IgD-negative memory B cell (primary cell): ENCODE measurements at regions not wholly inside any gene's neighbourhood (a gene's known extent, or its start where the extent isn't known, plus 50 kb on each side); places are given as distances from the start of the nearest gene placed in this dataset.

Source experiments
- H3K27ac Mint-ChIP-seq, 3 donors: one replicate each; pipeline ENCODE4 v1.8.0; 2020 to 2022; ENCODE audit warnings: mild to moderate bottlenecking in 3 of 3, mixed read lengths in 3 of 3, moderate library complexity in 1 of 3
- H3K27me3 Mint-ChIP-seq: one replicate; pipeline ENCODE4 v1.8.0; 2021; ENCODE audit warnings: mixed read lengths
- H3K36me3 Mint-ChIP-seq: one replicate; pipeline ENCODE4 v1.8.0; 2020; ENCODE audit warnings: mild to moderate bottlenecking, mixed read lengths
- H3K4me1 Mint-ChIP-seq, 3 donors: one replicate each; pipeline ENCODE4 v1.8.0; 2020 to 2022; ENCODE audit warnings: mixed read lengths in 3 of 3, mild to moderate bottlenecking in 1 of 3
- H3K4me3 Mint-ChIP-seq, 4 donors: one replicate each; pipeline ENCODE4 v1.8.0; 2020 to 2022; ENCODE audit warnings: mild to moderate bottlenecking in 4 of 4, mixed read lengths in 4 of 4, moderate library complexity in 3 of 4
- H3K9me3 Mint-ChIP-seq, 3 donors: one replicate each; pipeline ENCODE4 v1.8.0; 2020 to 2021; ENCODE audit warnings: mixed read lengths in 3 of 3, mild to moderate bottlenecking in 1 of 3

DNA sequence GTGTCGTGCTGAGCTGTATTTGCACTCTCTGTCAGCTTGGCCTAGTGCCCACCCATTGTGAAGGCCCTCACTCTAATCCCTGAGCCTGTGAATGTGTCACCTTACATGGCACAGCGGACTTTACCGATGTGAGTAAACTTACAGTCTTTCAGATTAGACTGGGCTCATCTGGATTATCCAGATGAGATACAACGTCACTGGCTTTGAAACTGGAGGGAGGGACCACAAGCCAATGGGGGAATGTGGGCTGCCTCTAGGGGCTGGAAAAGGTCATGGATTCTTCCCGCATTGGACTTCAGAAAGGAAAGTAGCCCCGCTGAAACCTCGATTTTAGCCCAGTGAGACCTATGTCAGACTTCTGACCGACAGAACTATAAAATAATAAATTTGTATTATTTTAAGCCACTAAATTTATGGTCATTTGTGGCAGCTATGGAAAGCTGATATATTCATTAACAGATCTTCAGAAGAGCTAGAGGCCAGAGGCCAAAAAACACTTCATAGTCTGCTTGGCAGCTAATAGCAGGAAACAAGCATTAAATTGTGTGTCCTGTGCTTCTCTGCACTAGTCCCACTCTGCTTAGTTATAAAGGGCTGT, 139.0 kb upstream of the GAS1 start:
- no peak overlapping the region for H3K27ac Mint-ChIP-seq
- H3K27me3 Mint-ChIP-seq, result no peaks in the 10 kb centered on the region
- peaks cover 0 to 5% (median 5%) of the 10 kb centered on the region in 3 donors for H3K9me3 Mint-ChIP-seq
- no peaks in the 10 kb centered on the region for H3K4me1 Mint-ChIP-seq
- peak overlapping the region in 1 of 4 donors; percentile 37 for H3K4me3 Mint-ChIP-seq
- H3K36me3 Mint-ChIP-seq, result no peaks in the 10 kb centered on the region

DNA sequence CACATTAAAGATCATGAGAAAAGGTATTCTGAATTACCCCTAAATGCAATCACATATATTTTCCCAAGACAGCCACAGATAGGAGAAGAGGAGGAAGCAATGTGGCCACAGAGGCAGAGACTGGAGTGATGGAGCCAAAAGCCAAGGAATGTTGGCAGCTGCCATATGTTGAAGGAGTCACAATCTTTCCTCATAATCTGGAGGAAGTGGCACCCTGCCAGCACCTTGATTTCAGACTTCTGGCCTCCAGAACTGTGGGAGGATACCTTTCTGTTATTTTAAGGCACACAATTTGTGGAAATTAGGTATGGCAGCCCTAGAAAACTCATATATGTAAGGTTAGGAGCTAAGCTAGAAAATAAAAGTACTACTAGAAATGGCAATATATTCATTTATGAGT, 139.9 kb upstream of the GAS1 start:
- H3K9me3 Mint-ChIP-seq, result peaks cover 0 to 5% (median 5%) of the 10 kb centered on the region in 3 donors
- no peak overlapping the region for H3K27ac Mint-ChIP-seq
- H3K4me1 Mint-ChIP-seq, result no peaks in the 10 kb centered on the region
- no peaks in the 10 kb centered on the region for H3K36me3 Mint-ChIP-seq
- H3K27me3 Mint-ChIP-seq, result no peaks in the 10 kb centered on the region
- no peak overlapping the region for H3K4me3 Mint-ChIP-seq

DNA sequence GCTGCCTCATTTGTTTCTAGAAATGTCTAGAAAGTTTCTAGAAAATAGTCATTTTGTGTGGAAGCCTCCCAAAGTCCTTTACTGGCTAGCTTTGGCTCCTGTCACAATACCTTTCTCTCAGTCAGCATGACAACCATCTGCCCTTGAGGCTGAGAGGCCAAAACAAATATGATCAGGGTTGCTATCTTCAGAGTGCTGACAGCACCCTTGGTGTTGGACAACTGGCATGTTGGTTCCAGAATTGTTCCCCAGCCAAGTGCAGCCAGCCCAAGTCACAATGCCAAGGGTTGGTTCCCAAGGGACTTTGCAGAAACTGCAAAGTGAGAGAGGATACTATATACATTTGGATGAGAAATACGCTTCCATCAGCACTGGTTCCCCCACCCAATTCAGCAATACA, 140.9 kb upstream of the GAS1 start:
- no peak overlapping the region for H3K4me3 Mint-ChIP-seq
- H3K4me1 Mint-ChIP-seq, result no peaks in the 10 kb centered on the region
- peaks cover 0 to 5% (median 5%) of the 10 kb centered on the region in 3 donors for H3K9me3 Mint-ChIP-seq
- no peaks in the 10 kb centered on the region for H3K27me3 Mint-ChIP-seq
- H3K36me3 Mint-ChIP-seq, result no peaks in the 10 kb centered on the region
- H3K27ac Mint-ChIP-seq, result no peak overlapping the region

DNA sequence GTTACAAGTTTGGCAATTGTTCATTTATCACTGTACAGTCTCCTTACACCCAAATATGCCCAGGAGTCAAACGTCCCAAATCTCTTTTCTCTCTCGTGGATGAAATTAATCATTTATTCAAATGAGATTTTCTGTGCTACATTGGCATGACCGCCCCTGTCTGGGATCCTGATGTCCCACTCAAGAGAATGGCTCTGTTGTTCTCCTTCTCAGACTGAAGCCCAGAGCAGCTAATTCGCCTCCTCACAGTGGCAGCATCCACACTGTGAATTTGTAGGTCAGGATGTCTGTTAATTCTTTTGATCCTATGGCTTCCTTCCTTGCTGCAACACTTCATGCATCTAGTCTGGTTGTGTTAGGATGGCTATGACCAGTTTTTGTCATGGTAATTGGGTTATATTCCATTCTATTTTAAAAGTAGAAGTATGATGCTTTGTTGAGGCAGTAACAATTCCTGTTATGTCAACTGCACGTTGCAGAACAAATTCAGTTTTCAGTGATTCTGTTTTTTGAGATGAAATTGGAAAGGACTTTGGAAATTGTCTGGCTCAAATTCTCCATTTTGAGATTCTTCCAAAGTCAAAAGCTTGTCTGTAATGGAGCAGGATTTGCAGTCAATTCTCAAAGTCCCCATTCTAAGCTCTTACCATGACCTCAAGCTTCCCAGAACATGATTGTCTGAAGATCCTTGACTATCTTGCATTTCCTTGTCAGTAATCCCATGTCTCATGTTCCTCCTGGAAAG, 141.5 kb upstream of the GAS1 start:
- Mint-ChIP-seq H3K9me3 (peaks cover 0 to 5% (median 3%) of the 10 kb centered on the region in 3 donors), H3K4me3 (no peak overlapping the region), H3K27me3 (no peaks in the 10 kb centered on the region), H3K36me3 (no peaks in the 10 kb centered on the region), H3K27ac (no peak overlapping the region), H3K4me1 (no peaks in the 10 kb centered on the region)

DNA sequence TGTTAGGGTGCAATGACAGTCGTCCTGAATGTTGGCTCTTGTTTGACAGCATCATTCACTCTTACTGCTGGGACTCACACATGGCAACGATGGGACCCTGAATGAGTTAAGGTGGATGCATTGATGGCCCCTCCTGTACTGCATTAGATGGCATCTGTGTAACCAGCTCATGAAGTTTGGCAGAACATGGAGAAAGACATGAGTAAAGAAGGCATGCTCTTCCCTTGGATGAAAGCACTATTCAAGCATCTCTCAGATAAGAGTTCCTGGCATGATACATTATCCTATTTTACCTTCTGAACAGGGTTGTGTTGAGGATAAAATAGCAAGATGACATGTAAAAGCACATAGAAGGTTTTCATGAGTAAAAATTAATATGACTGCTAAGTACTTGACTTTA, 142.2 kb upstream of the GAS1 start:
- no peaks in the 10 kb centered on the region for H3K27me3 Mint-ChIP-seq
- no peak overlapping the region for H3K4me3 Mint-ChIP-seq
- no peaks in the 10 kb centered on the region for H3K36me3 Mint-ChIP-seq
- H3K9me3 Mint-ChIP-seq, result peaks cover 0 to 3% (median 3%) of the 10 kb centered on the region in 3 donors
- no peaks in the 10 kb centered on the region for H3K4me1 Mint-ChIP-seq
- no peak overlapping the region for H3K27ac Mint-ChIP-seq

DNA sequence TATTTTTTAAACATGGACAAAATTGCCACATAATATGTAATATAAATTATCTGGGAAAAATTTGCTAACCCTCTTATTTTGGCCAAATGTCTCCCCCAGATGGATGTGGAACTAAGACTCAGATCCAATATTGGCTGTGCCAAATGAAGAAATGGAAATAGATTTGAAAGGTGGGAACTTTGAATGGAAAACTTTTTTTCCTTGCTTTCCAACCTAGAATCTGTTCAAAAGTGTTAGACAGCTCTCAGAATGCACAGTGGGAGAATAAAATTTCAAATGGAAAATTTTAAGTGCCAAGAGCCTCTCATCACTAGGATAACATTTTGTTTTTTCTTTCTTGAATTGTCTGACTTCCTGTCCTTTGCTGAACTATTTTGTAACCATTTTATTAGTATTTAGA, 142.6 kb upstream of the GAS1 start:
- H3K4me3 Mint-ChIP-seq, result no peak overlapping the region
- H3K4me1 Mint-ChIP-seq, result no peaks in the 10 kb centered on the region
- H3K27ac Mint-ChIP-seq, result no peak overlapping the region
- peaks cover 0 to 3% (median 3%) of the 10 kb centered on the region in 3 donors for H3K9me3 Mint-ChIP-seq
- no peaks in the 10 kb centered on the region for H3K27me3 Mint-ChIP-seq
- H3K36me3 Mint-ChIP-seq, result no peaks in the 10 kb centered on the region

DNA sequence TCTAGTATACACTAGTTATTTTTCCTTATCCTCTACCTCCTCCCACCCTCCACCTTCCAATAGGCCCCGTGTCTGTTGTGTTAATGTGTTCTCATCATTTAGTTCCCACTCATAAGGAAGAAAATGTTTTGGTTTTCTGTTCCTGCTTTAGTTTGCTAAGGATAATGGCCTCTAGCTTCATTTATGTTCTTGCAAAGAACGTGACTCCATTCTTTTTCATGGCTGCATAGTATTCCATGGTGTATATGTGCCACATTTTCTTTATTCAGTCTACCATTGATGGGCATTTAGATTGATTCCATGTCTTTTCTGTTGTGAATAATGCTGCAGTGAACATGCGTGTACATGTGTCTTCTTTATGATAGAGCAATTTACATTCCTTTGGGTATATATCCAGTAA, 146.5 kb upstream of the GAS1 start:
- H3K36me3 Mint-ChIP-seq, result no peaks in the 10 kb centered on the region
- H3K27me3 Mint-ChIP-seq, result no peaks in the 10 kb centered on the region
- peaks cover 0 to 1% (median 0%) of the 10 kb centered on the region in 3 donors for H3K9me3 Mint-ChIP-seq
- no peaks in the 10 kb centered on the region for H3K4me1 Mint-ChIP-seq
- no peak overlapping the region for H3K4me3 Mint-ChIP-seq
- no peak overlapping the region for H3K27ac Mint-ChIP-seq

DNA sequence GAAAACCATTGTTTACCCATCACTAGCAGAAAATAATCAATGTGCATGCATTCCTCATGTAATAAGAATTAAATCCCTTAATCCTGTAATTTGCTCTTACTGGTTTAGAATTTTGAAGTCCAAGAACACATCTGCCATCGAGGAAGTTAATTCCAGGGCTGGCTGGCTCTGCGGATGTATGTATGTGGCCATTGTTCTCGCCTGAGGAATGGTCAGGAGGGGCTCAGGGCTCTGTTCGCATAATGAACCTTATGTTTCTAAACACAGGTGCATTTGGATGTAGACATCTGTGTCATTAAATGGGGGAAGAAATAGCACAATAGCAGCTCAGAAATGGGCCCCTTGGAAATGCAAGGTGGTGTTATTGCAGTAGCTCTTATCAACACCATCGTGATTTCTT, 148.6 kb upstream of the GAS1 start:
- Mint-ChIP-seq H3K9me3 (peaks cover 0 to 1% (median 0%) of the 10 kb centered on the region in 3 donors), H3K4me3 (no peak overlapping the region), H3K36me3 (no peaks in the 10 kb centered on the region), H3K4me1 (no peaks in the 10 kb centered on the region), H3K27me3 (no peaks in the 10 kb centered on the region), H3K27ac (no peak overlapping the region)

DNA sequence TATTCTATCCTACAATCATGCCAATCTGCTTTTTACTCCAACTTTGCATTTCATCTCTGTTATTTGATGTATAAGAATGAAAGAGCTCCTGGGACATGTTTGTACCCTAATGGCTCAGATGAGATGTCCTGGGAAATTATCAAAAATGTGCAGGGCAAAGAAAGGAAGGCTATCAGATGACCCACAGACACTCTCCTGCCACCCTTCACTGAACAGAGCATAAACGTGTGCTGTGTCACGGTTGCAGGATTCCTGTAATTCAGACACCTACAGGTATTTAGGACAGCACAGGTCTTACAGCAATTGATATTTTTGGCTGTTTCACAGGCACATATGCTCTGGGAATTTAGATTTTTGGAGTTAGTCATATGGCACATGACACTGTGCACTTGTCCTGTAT, 149.2 kb upstream of the GAS1 start:
- H3K27me3 Mint-ChIP-seq, result no peaks in the 10 kb centered on the region
- H3K4me1 Mint-ChIP-seq, result no peaks in the 10 kb centered on the region
- no peak overlapping the region for H3K4me3 Mint-ChIP-seq
- no peak overlapping the region for H3K27ac Mint-ChIP-seq
- no peaks in the 10 kb centered on the region for H3K36me3 Mint-ChIP-seq
- peaks cover 0 to 1% (median 0%) of the 10 kb centered on the region in 3 donors for H3K9me3 Mint-ChIP-seq

DNA sequence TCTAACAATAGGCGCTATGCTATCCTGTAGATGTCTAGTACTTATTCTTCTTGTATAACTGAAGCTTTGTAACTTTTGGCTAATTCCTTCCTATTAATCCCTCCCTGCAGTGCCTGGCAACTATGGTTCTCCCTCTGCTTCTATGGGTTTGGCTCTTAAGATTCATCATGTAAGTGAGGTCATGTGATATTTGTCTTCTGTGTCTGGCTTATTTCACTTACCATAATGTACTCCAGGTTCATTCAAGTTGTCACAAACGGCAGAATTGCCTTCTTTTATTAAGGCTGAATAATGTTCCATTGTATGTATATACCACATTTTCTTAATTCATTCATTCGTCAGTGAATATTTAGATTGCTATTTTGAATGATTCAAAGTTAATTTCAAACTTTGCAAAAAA, 149.9 kb upstream of the GAS1 start:
- H3K36me3 Mint-ChIP-seq, result no peaks in the 10 kb centered on the region
- H3K4me1 Mint-ChIP-seq, result no peaks in the 10 kb centered on the region
- H3K27ac Mint-ChIP-seq, result no peak overlapping the region
- H3K9me3 Mint-ChIP-seq, result peaks cover 0 to 1% (median 0%) of the 10 kb centered on the region in 3 donors
- no peaks in the 10 kb centered on the region for H3K27me3 Mint-ChIP-seq
- no peak overlapping the region for H3K4me3 Mint-ChIP-seq

DNA sequence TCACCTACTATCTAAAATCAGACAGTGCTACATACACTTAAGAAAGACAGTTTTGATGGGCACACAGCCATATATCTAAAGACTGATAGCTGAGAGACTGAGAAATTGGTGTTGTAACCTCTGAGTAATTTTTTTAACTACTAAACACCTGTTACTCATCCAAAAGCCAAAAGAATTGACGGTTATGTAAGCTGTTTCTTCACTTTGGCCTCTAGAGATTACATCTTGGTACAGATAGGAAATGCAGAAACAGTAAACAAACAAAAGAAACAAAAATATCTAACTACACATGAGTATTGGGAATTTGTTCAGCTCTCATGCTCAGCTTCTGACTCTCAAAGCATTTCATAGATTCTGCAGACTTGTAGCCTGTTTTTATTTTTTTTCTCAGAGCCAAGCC, 152.1 kb upstream of the GAS1 start:
- H3K36me3 Mint-ChIP-seq, result no peaks in the 10 kb centered on the region
- no peak overlapping the region for H3K4me3 Mint-ChIP-seq
- no peaks in the 10 kb centered on the region for H3K4me1 Mint-ChIP-seq
- no peak overlapping the region for H3K27ac Mint-ChIP-seq
- peaks cover 0 to 5% (median 1%) of the 10 kb centered on the region in 3 donors for H3K9me3 Mint-ChIP-seq
- no peaks in the 10 kb centered on the region for H3K27me3 Mint-ChIP-seq

DNA sequence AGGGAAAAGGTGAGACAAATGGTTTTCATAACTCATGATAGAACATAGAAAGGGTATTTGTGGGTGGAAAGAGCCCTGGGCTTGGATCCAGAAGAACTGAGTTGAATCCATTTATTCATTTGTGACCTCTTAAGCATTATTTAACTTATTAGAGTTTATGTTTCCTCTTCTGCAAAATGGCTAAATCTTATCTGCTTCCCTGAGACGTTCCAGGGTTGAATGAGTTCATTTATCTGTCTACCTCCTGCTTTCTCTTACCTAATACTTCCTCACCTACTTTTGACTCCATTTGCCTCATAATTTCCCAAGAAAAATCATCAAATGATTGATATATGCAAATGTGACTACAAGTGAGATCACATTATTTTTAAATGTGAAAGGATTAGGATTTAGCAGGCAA, 152.7 kb upstream of the GAS1 start:
- H3K4me1 Mint-ChIP-seq, result no peaks in the 10 kb centered on the region
- H3K36me3 Mint-ChIP-seq, result no peaks in the 10 kb centered on the region
- H3K27me3 Mint-ChIP-seq, result no peaks in the 10 kb centered on the region
- H3K4me3 Mint-ChIP-seq, result no peak overlapping the region
- peaks cover 0 to 6% (median 1%) of the 10 kb centered on the region in 3 donors for H3K9me3 Mint-ChIP-seq
- H3K27ac Mint-ChIP-seq, result no peak overlapping the region

DNA sequence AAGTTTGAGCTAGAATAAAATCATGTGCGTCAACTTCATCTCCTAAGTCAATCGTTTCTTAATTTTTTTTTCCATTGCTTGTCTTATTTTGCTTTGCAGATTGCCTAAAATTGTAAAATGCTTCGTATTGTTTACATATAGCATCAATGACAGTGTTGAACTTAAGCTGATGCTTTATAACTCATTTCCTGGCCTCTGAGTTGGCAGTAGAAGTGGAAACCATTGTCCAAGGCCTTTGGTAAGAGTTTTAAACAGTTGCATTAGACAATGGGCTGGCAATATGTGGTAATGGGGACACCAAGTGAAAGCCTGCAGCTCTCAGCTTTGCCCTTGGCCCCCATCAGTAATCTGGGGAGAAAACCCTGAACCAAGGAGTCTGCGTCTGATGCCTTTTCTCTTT, 154.8 kb upstream of the GAS1 start:
- Mint-ChIP-seq H3K27me3 (no peaks in the 10 kb centered on the region), H3K4me1 (no peaks in the 10 kb centered on the region), H3K36me3 (no peaks in the 10 kb centered on the region), H3K27ac (no peak overlapping the region), H3K9me3 (peaks cover 0 to 6% (median 0%) of the 10 kb centered on the region in 3 donors), H3K4me3 (no peak overlapping the region)

DNA sequence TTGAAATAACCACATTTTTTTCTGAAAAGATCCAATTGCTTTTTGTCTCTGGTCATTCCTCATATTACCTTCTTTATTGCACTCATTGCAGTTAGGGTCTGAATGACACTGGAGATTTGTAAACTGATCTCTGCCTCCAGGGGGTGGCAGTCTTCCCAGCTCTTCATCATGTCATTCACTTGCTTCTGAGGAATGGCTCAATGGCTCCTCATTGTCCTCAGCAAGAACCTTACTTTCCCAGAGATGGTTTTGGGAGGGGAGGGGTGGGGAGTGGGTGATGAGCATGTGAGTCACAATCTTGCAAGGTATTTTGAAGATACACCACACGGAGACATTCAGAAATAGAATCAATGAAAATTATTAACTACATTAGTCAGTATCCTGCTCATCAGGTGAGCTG, 159.8 kb upstream of the GAS1 start:
- Mint-ChIP-seq H3K36me3 (no peaks in the 10 kb centered on the region), H3K9me3 (peaks cover 3 to 6% (median 4%) of the 10 kb centered on the region in 3 donors), H3K27ac (no peak overlapping the region), H3K4me1 (no peaks in the 10 kb centered on the region), H3K4me3 (no peak overlapping the region), H3K27me3 (no peaks in the 10 kb centered on the region)

DNA sequence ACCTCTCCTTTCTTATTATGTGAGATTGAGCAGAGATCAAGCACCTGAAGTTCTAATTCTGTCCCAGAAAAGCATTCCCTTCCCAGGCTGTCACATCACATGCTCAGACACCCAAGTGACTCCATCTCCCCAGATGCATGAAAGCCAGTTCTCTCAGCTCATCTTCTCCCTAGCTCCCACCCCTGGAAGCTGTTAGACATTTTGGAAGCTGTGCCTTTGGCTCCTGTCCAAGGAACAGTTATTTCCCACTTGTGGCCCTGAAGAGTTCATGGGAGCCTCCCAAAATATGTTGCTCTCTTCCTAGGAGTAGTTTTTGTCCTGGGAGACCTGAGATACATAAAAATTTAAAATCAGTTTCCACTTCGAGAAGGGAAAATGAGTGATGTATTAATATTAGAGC, 161.4 kb upstream of the GAS1 start:
- Mint-ChIP-seq H3K36me3 (no peaks in the 10 kb centered on the region), H3K27me3 (no peaks in the 10 kb centered on the region), H3K4me3 (no peak overlapping the region), H3K9me3 (peaks cover 2 to 4% (median 3%) of the 10 kb centered on the region in 3 donors), H3K27ac (no peak overlapping the region), H3K4me1 (no peaks in the 10 kb centered on the region)

DNA sequence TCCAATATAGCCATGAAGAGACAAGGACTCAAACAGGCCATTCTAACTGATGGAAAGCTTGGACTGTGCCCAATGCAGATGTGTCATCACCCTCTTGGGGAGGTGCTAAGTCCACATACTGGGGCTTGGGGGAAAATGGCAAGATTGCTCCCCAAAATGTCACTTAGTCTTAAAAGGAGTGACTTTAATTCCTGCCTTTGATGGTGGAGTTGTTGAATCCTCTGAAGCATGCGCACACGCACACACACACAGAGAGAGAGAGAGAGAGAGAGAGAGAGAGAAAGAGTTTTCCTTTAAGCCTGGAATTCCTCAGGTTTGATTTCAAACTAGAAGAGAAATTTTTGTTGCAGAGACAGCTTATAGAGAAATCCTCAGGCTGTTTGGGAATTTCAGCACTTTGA, 161.9 kb upstream of the GAS1 start:
- no peaks in the 10 kb centered on the region for H3K4me1 Mint-ChIP-seq
- no peaks in the 10 kb centered on the region for H3K27me3 Mint-ChIP-seq
- H3K27ac Mint-ChIP-seq, result no peak overlapping the region
- no peaks in the 10 kb centered on the region for H3K36me3 Mint-ChIP-seq
- peaks cover 2 to 4% (median 3%) of the 10 kb centered on the region in 3 donors for H3K9me3 Mint-ChIP-seq
- H3K4me3 Mint-ChIP-seq, result no peak overlapping the region
